GM23338 (cell line): ENCODE measurements at regions not wholly inside any gene's neighbourhood (a gene's known extent, or its start where the extent isn't known, plus 50 kb on each side); places are given as distances from the start of the nearest gene placed in this dataset.

Experiments used
- ATAC-seq: fragments of 200-7000 bp; cut with Tn5 transposase; 3 replicates; pipeline ENCODE4 v1.9.1; 2020
- DNase-seq: peaks from one replicate; pipeline ENCODE4 v3.0.0-alpha.2; 2015; ENCODE audit warnings: low spot score
- H2AFZ ChIP-seq: fragments of 200-600 bp; sonication (generic); 2 replicates; pipeline ENCODE4 v1.8.0; 2016; ENCODE audit warnings: antibody characterized with exemption, mild to moderate bottlenecking, moderate library complexity
- H3F3A ChIP-seq: fragments of 200-600 bp; sonication (generic); replicated peaks from 2 replicates; pipeline ENCODE4 v1.8.0; 2017; ENCODE audit warnings: antibody characterized with exemption, mixed run types, low read depth
- H3K27ac ChIP-seq: fragments of 200-600 bp; sonication (generic); 2 replicates; pipeline ENCODE4 v1.6.1; 2016; ENCODE audit warnings: low read depth
- H3K27me3 ChIP-seq: fragments of 200-600 bp; sonication (generic); 2 replicates; pipeline ENCODE4 v1.8.0; 2016; ENCODE audit warnings: mild to moderate bottlenecking, mixed run types, moderate library complexity; ENCODE audit not compliant: insufficient read depth
- H3K36me3 ChIP-seq: fragments of 200-600 bp; sonication (generic); 2 replicates; pipeline ENCODE4 v1.8.0; 2016; ENCODE audit warnings: mild to moderate bottlenecking; ENCODE audit not compliant: insufficient read depth
- H3K4me1 ChIP-seq: fragments of 200-600 bp; sonication (generic); 2 replicates; pipeline ENCODE4 v1.8.0; 2016; ENCODE audit warnings: mild to moderate bottlenecking, moderate library complexity; ENCODE audit not compliant: insufficient read depth
- H3K4me2 ChIP-seq: fragments of 200-600 bp; sonication (generic); 2 replicates; pipeline ENCODE4 v1.7.1; 2017; ENCODE audit warnings: mixed run types
- H3K4me3 ChIP-seq: fragments of 200-600 bp; sonication (generic); 2 replicates; pipeline ENCODE4 v1.6.1; 2016; ENCODE audit warnings: mixed run types
- H3K79me2 ChIP-seq: fragments of 200-600 bp; sonication (generic); replicated peaks from 2 replicates; pipeline ENCODE4 v1.8.0; 2017; ENCODE audit warnings: mild to moderate bottlenecking; ENCODE audit not compliant: insufficient read depth
- H3K9me2 ChIP-seq: fragments of 200-600 bp; sonication (generic); 2 replicates; pipeline ENCODE4 v1.8.0; 2017; ENCODE audit not compliant: insufficient read depth
- H4K20me1 ChIP-seq: fragments of 200-600 bp; sonication (generic); replicated peaks from 2 replicates; pipeline ENCODE4 v1.8.0; 2017; ENCODE audit warnings: mild to moderate bottlenecking; ENCODE audit not compliant: insufficient read depth
- H3K27ac Mint-ChIP-seq: 2 replicates; pipeline ENCODE4 v1.8.0; 2020; ENCODE audit warnings: inconsistent platforms, mild to moderate bottlenecking, moderate library complexity, mixed read lengths
- H3K27me3 Mint-ChIP-seq: 3 replicates; pipeline ENCODE4 v1.8.0; 2022; ENCODE audit warnings: low read depth, mild to moderate bottlenecking, moderate library complexity, mixed read lengths, inconsistent platforms; ENCODE audit not compliant: insufficient read depth, poor library complexity
- H3K36me3 Mint-ChIP-seq: 3 replicates; pipeline ENCODE4 v1.8.0; 2021; ENCODE audit warnings: low read depth, mild to moderate bottlenecking, inconsistent platforms, moderate library complexity, mixed read lengths
- H3K4me1 Mint-ChIP-seq: 3 replicates; pipeline ENCODE4 v1.8.0; 2020; ENCODE audit warnings: mild to moderate bottlenecking, inconsistent platforms, mixed read lengths
- H3K4me3 Mint-ChIP-seq: 3 replicates; pipeline ENCODE4 v1.8.0; 2021; ENCODE audit warnings: moderate library complexity, mild to moderate bottlenecking, inconsistent platforms, mixed read lengths
- H3K9me3 Mint-ChIP-seq: 3 replicates; pipeline ENCODE4 v1.8.0; 2020; ENCODE audit warnings: moderate library complexity, mild to moderate bottlenecking, inconsistent platforms, mixed read lengths
- ETS1 ChIP-seq: IDR thresholded peaks from 2 replicates; pipeline ENCODE4 v1.6.1; 2016; ENCODE audit warnings: antibody characterized with exemption
- EZH2 ChIP-seq: fragments of 200-600 bp; sonication (generic); IDR thresholded peaks from one replicate; pipeline ENCODE4 v1.8.0; 2017; ENCODE audit warnings: antibody characterized with exemption, mild to moderate bottlenecking, low read depth; ENCODE audit not compliant: unreplicated experiment
- EZH2phosphoT487 ChIP-seq: fragments of 200-600 bp; sonication (generic); IDR thresholded peaks from one replicate; pipeline ENCODE4 v1.8.1; 2018; ENCODE audit warnings: antibody characterized with exemption; ENCODE audit not compliant: unreplicated experiment
- JUNB ChIP-seq: IDR thresholded peaks from one replicate; pipeline ENCODE4 v1.6.1; 2016; ENCODE audit warnings: antibody characterized with exemption; ENCODE audit not compliant: unreplicated experiment
- NANOG ChIP-seq: IDR thresholded peaks from 2 replicates; pipeline ENCODE4 v1.6.1; 2016; ENCODE audit warnings: antibody characterized with exemption, borderline replicate concordance
- POLR2AphosphoS5 ChIP-seq: IDR thresholded peaks from 2 replicates; pipeline ENCODE4 v1.6.1; 2016; ENCODE audit warnings: antibody characterized with exemption, low read depth
- ZNF114 ChIP-seq: fragments of 250-450 bp; sonication (Bioruptor Pico); IDR thresholded peaks from 2 replicates; pipeline ENCODE4 v1.5.0; 2020; ENCODE audit warnings: mild to moderate bottlenecking, moderate library complexity
- ZNF331 ChIP-seq: fragments of 250-450 bp; sonication (Bioruptor Pico); IDR thresholded peaks from 2 replicates; pipeline ENCODE4 v1.5.0; 2020; ENCODE audit warnings: low read depth, mild to moderate bottlenecking, moderate library complexity
- ZNF462 ChIP-seq: fragments of 250-450 bp; sonication (Bioruptor Pico); IDR thresholded peaks from 2 replicates; pipeline ENCODE4 v1.5.0; 2020; ENCODE audit warnings: mild to moderate bottlenecking, moderate library complexity
- TF ChIP-seq, protein P1 (sequence below), 2 experiments: fragments of 200-600 bp in 1 of 2; sonication (generic) in 1 of 2; conservative IDR thresholded peaks; 2 replicates each; pipeline versions ENCODE4 v1.5.1 to v1.6.1; 2016 to 2017; ENCODE audit warnings: antibody characterized with exemption in 2 of 2, low read depth in 2 of 2, mild to moderate bottlenecking in 2 of 2, moderate library complexity in 1 of 2

- Histone ChIP-seq H3K4me2 (no peak overlapping the region), H3K27ac (no peak overlapping the region), H3K27me3 (no peaks in the 10 kb centered on the region), H3K79me2 (no peaks in the 10 kb centered on the region), H4K20me1 (no peaks in the 10 kb centered on the region), H3K36me3 (0 out of 2 replicates have a peak, but pooled peaks cover 6% of the 10 kb centered on the region), H3F3A (no peaks in the 10 kb centered on the region), H2AFZ (no peak overlapping the region), H3K9me2 (no peaks in the 10 kb centered on the region), H3K4me1 (no peaks in the 10 kb centered on the region), H3K4me3 (no peak overlapping the region)
- Mint-ChIP-seq H3K9me3 (no peaks in the 10 kb centered on the region; the same call in 2 of the 3 replicates), H3K27me3 (no peaks in the 10 kb centered on the region), H3K4me3 (no peak overlapping the region), H3K4me1 (no peaks in the 10 kb centered on the region), H3K27ac (no peak overlapping the region), H3K36me3 (no peaks in the 10 kb centered on the region)
- no peak for TF ChIP-seq ZNF462 (CRISPR knock-in tag)
- TF ChIP-seq POLR2AphosphoS5, result no peak
- no peak for TF ChIP-seq EZH2
- no peak for TF ChIP-seq ETS1
- TF ChIP-seq ZNF114 (CRISPR knock-in tag), result no peak
- TF ChIP-seq EZH2phosphoT487, result no peak
- no peak for TF ChIP-seq ZNF331 (CRISPR knock-in tag)
- no peak for TF ChIP-seq NANOG
- no peak for TF ChIP-seq JUNB
- TF ChIP-seq, protein P1, sequence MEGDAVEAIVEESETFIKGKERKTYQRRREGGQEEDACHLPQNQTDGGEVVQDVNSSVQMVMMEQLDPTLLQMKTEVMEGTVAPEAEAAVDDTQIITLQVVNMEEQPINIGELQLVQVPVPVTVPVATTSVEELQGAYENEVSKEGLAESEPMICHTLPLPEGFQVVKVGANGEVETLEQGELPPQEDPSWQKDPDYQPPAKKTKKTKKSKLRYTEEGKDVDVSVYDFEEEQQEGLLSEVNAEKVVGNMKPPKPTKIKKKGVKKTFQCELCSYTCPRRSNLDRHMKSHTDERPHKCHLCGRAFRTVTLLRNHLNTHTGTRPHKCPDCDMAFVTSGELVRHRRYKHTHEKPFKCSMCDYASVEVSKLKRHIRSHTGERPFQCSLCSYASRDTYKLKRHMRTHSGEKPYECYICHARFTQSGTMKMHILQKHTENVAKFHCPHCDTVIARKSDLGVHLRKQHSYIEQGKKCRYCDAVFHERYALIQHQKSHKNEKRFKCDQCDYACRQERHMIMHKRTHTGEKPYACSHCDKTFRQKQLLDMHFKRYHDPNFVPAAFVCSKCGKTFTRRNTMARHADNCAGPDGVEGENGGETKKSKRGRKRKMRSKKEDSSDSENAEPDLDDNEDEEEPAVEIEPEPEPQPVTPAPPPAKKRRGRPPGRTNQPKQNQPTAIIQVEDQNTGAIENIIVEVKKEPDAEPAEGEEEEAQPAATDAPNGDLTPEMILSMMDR (conservative IDR thresholded peaks at IDR 0.05; ENCODE audit: low read depth in 2 of 2), result no peak
- DNase-seq (no peak), ATAC-seq (no peak)
Observed at GRCh38 chr4:159766241-159766640, 663.4 kb downstream of the RAPGEF2 start.
